ENCODE measurements at regions not wholly inside any gene's neighbourhood (a gene's known extent, or its start where the extent isn't known, plus 50 kb on each side); places are given as distances from the start of the nearest gene placed in this dataset.

DNA sequence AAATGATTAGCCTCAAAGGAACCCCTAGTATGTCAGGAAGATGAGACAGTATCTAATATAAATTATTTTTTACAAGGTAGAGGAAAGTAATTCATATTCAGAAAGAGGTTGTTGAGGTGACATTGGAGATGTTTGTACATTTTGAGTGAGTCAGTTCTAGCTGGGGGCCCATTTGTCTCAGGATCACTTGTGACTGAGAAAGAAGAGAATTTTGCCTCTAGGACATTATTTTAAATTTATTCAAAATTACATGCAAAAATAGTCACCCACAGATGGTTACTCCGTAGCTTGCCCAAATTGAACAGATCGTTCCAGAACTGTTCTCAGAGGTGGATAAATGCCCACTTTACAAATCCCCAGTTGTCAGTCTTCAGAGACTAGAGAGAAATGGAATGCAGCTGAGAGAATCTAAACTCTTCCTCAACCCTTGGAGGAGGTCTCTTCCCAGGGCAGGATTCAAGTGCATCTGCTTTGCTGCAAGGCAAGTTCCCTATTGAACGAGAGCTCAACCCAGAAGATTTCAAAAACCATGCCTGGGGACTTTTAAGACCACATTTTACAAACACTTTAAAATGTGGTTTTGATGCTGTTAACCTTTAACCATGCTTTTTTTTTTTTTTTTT is 987.8 kb upstream of the ADAMTS5 start:
- TF ChIP-seq, protein P1, sequence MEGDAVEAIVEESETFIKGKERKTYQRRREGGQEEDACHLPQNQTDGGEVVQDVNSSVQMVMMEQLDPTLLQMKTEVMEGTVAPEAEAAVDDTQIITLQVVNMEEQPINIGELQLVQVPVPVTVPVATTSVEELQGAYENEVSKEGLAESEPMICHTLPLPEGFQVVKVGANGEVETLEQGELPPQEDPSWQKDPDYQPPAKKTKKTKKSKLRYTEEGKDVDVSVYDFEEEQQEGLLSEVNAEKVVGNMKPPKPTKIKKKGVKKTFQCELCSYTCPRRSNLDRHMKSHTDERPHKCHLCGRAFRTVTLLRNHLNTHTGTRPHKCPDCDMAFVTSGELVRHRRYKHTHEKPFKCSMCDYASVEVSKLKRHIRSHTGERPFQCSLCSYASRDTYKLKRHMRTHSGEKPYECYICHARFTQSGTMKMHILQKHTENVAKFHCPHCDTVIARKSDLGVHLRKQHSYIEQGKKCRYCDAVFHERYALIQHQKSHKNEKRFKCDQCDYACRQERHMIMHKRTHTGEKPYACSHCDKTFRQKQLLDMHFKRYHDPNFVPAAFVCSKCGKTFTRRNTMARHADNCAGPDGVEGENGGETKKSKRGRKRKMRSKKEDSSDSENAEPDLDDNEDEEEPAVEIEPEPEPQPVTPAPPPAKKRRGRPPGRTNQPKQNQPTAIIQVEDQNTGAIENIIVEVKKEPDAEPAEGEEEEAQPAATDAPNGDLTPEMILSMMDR (IDR thresholded peaks at IDR 0.05), result no peak
- TF ChIP-seq POLR2A (IDR thresholded peaks at IDR 0.05) (no peak), POLR2AphosphoS5 (IDR thresholded peaks at IDR 0.05; ENCODE audit: insufficient read depth in 1 of 2, low read depth in 1 of 2) (no peak)

Data from vagina (tissue), 2 donors.